Fibroblast of pulmonary artery (primary cell): ENCODE measurements at regions not wholly inside any gene's neighbourhood (a gene's known extent, or its start where the extent isn't known, plus 50 kb on each side); places are given as distances from the start of the nearest gene placed in this dataset.
"Not testable (repeated sequence)": the region's sequence is repeated elsewhere in the genome, so short reads cannot be mapped to it uniquely, and the experiment has no call there.

ENCODE experiments used
- DNase-seq: peaks from one replicate; pipeline ENCODE4 v3.0.0-alpha.2; 2010; ENCODE audit warnings: low read depth
- H3K4me3 ChIP-seq: replicated peaks from 2 replicates; pipeline ENCODE4 v1.5.1; 2011; ENCODE audit warnings: low read depth, mild to moderate bottlenecking, control low read depth, low read length, moderate library complexity
- CTCF ChIP-seq: IDR thresholded peaks from 2 replicates; pipeline ENCODE4 v1.5.1; 2011; ENCODE audit warnings: mild to moderate bottlenecking, control low read depth, low read length, inconsistent platforms; ENCODE audit errors: missing control alignments

DNA sequence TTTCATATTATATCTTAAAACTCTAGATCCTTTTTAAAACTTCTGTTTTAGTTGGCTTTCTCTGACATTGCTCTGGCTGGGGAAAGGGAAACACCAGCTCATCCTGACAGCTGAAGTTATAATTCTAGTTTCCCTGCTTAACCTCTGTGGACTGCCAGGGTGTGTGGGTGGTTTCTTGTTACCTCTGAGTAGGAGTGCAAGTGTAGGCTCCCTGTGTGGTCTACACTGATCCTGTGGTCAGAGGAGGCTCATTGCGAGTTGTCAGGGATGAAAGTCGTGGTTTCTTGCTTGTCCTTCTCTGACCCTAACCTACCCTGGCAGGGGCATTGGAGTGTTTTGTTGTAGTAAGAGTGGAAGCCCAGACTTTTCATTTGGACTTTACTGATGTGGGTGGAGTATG, 221.0 kb downstream of the UTP18 start:
- DNase-seq: no peak
- TF ChIP-seq CTCF: no peak
- H3K4me3 ChIP-seq: no peak overlapping the region

DNA sequence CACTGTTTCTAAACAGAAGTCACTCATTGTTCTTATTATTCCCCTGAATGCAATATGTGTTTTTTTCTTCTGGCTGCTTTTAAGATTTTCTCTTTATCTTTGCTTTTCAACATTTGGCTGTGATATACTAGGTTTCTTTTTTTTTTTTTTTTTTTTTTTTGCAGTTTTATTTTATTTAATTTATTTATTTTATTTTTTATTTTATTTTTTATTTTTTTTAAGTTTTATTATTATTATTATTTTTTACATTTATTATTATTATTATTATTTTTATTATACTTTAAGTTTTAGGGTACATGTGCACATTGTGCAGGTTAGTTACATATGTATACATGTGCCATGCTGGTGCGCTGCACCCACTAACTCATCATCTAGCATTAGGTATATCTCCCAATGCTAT, 221.9 kb downstream of the UTP18 start:
- not testable (repeated sequence) for H3K4me3 ChIP-seq, DNase-seq

- H3K4me3 ChIP-seq: no peak overlapping the region
- no peak for TF ChIP-seq CTCF
Observed at GRCh38 chr17:51486091-51486490, 225.7 kb downstream of the UTP18 start.

GRCh38 chr17:51486885-51487520, 226.7 kb downstream of the UTP18 start:
- H3K4me3 ChIP-seq: no peak overlapping the region
- DNase-seq: no peak
- no peak for TF ChIP-seq CTCF

More at GRCh38 chr17:51486091-51486490, 225.7 kb downstream of the UTP18 start:
- no peak for DNase-seq

DNA sequence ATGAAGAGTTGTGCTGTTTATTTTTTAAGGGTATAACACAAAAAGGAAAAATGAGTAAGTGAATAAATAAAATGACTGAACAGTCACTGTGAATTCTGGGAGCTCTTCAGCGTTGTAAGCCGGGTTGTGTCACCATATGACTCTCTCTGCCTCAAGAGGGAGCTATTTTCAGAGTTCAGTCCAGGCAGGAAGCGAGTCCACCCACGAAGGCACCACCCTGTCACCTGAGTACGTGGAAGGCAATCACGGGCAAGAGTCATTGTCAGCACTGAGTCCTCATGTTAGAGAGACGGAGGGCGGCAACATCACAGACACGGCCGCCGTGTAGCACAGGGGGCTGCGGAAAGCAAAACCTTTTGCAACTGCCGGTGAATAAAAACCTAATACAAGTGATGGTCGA, 227.6 kb downstream of the UTP18 start:
- DNase-seq: no peak
- TF ChIP-seq CTCF: peak; percentile 3
- H3K4me3 ChIP-seq: no peak overlapping the region

DNA sequence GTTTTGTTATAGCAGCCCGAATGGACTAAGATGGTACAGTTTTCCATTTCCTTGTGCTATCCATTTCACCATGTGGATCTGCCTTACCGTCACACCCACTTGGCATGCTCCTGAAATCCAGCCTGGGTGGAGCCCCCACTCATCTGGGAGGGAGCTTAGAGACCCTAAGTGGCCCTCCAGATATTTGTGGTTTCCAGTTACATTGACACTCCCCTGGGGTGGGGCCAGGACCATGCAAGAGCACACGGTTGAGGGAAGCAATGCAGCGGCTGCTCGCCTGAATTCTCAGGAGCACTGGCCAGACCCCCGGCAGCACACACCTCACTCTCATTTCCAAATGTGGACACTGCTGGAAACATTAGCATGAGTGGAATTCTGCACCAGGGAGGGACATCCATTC, 231.1 kb downstream of the UTP18 start:
- no peak for TF ChIP-seq CTCF
- no peak overlapping the region for H3K4me3 ChIP-seq
- no peak for DNase-seq

GRCh38 chr17:51493206-51493605, 232.9 kb downstream of the UTP18 start:
- no peak for DNase-seq
- no peak for TF ChIP-seq CTCF
- H3K4me3 ChIP-seq: no peak overlapping the region
